ENCODE measurements at regions not wholly inside any gene's neighbourhood (a gene's known extent, or its start where the extent isn't known, plus 50 kb on each side); places are given as distances from the start of the nearest gene placed in this dataset.

GRCh38 chr2:236485519-236485918 lies 84.1 kb upstream of the ACKR3 start:
- no peak for TF ChIP-seq ZSCAN30 (CRISPR knock-in tag; IDR thresholded peaks at IDR 0.05)
- TF ChIP-seq ZNF318 (CRISPR knock-in tag; IDR thresholded peaks at IDR 0.05): no peak
- TF ChIP-seq ZNF503 (CRISPR knock-in tag; IDR thresholded peaks at IDR 0.05): no peak
- no peak for TF ChIP-seq BHLHE40 (IDR thresholded peaks at IDR 0.05; ENCODE audit: low read length)
- no peak for TF ChIP-seq PRDM10 (CRISPR knock-in tag; IDR thresholded peaks at IDR 0.05; ENCODE audit: low read depth)
- no peak for TF ChIP-seq ZBTB43 (CRISPR knock-in tag; conservative IDR thresholded peaks at IDR 0.05)
- TF ChIP-seq POLR2A (IDR thresholded peaks at IDR 0.05; ENCODE audit: insufficient read depth in 1 of 2, low read depth in 2 of 2, low read length in 2 of 2): no peak
